Activated CD4-positive, alpha-beta T cell treated with anti-CD3 and anti-CD28 coated beads for 4 hours (primary cell): ENCODE measurements at regions not wholly inside any gene's neighbourhood (a gene's known extent, or its start where the extent isn't known, plus 50 kb on each side); places are given as distances from the start of the nearest gene placed in this dataset.

Experiments used
- DNase-seq, 2 donors: peaks; one replicate each; pipeline ENCODE4 v3.0.0-alpha.2; 2020

DNA sequence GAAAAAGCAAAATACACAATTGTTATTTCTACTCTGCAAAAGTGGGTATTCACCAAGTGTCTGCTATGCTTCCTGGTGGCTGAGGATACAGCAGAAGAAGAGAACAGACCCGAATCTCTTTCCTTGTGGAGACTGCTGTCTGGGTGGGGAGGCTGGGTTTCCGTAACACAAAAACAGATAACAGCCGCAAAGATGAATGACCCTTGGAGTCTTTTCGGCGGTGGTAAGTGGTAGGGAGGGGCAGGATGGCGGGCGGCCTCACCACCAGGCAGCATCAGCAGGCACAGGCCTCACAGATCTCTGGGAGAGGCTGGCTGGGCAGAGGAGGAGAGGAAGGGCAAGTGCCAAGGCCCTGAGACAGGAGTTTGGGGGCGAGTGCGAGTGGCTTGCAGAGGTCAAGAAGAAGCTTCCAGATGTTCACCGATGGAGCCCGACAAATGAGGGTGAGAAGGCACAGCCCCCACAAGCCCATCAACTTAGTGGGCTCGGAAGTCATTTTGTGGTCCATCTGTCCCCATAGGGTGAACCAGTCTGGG lies 164.2 kb downstream of the RHOU start:
- DNase-seq: no peak

DNA sequence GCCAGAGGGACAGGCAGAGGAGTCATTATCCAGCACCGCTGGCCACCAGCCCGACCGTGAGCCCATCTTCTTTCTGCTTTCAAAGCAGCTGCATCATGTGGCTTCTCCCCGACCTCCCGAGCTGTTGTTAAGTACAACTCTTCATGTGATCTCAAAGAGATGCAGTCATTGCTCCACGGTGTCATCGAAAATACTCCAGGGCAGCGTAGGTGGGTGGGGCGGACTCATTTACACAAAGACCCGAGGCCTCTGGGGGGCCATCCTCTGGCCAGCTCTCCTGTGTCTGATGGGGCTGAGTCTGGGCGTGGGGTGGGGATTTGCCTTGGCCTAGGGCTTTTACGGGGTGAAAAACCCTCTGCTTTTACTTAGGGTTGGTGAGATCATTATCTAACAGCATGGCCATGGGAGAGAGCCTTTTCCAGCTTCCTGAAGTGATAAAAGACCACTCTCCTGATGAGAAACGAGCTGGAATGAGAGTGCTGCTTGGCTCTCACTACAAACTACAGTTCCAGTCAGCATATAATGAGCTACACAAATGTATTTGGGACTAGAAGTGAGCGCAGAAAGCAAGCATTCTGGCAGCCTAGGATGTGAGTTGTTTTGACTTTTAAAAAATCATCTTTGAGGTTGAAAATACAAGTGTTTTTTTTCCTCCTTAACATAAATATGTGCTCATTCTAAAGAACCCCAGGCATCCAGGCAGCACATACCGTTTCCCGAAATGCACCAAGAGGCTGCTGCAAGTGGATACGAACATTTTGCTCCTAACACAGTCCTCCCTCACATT lies 165.0 kb downstream of the RHOU start:
- no peak for DNase-seq

DNA sequence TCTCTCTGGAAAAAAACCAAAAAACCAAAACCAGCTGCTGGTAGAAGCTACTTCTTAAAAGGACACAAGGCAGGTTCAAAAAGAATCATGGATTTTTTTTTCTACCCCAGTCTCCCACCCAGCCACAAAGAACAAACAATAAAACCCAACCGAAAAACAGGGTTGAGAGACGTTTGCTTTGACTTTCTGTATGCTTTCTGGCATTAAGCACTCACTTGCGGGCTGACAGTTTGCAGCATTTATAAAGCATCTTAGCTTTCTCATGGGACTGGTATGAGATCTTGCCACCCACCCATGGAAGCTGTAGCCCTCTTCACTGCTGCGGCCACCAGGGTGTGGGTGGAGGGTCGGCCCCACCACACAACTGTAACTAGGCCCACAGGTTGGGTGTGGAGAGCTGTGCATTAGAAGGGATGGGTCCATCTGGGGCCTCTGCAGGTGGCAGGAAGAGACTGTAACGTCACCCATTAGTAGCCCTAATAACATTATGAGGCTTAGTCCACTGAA lies 165.7 kb downstream of the RHOU start:
- no peak for DNase-seq

DNA sequence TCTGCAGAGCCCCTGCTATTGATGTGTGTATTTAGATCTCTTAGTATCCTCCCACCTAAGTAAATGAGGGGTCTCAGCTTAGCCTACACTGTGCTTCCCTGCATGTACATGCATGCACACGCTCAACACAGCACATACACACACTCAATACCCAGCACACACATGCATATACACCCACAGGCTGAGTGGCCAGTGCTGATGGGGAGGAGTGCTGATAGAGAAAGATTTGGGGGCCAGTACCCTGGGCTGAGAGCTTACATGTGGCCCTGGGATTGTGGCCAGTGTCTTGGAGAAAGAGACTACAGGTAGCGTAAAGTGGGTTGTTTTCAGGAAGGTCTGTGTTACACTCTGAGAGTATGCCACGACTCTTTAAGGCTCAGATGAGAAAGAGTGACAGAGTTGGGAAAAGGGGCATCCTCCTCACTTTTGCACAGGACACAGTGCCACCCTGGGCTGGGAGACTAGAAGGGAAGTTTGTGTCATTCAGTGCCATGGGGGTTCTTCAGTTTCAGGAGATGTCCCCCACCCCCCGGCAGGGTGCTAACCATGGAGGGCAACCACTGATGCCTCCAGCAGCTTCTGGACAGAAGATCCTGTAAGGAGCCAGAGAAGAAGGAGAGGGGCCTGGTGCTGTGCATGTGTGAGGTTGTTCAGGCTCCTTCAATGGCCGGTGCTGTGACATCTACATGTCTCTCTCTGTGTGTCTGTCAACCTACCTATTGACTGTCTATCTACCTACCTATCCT lies 166.8 kb downstream of the RHOU start:
- no peak for DNase-seq

DNA sequence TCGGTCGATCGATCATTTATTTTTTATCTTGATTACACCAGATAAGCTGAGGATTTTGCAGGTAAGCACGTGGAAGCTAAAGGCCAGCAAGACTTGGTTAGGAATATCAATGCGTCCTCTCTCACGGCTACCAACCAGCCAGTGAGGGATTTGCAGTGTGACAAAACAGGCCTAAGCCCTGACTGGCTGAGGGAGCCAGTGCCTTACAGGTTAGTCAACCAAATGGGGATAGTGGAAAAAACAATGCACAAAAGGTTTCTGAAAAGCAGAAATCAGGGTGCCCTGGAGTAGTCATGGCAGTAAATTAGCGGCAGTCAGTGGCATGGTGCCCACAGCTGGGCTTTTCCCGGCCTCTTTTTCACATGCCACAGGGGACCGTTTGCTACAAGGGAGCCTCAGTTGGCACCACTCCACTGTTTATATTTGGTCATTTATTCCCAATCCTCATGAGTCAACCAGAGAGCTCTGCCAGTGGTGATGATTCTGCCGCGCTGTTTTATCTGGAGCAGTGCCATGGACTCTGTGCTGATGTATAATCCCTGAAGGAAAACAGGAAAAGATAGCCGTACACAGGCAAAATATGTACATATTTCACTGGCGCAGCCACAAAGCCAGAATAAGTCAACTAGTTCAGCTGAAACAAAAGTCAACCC lies 167.6 kb downstream of the RHOU start:
- no peak for DNase-seq

DNA sequence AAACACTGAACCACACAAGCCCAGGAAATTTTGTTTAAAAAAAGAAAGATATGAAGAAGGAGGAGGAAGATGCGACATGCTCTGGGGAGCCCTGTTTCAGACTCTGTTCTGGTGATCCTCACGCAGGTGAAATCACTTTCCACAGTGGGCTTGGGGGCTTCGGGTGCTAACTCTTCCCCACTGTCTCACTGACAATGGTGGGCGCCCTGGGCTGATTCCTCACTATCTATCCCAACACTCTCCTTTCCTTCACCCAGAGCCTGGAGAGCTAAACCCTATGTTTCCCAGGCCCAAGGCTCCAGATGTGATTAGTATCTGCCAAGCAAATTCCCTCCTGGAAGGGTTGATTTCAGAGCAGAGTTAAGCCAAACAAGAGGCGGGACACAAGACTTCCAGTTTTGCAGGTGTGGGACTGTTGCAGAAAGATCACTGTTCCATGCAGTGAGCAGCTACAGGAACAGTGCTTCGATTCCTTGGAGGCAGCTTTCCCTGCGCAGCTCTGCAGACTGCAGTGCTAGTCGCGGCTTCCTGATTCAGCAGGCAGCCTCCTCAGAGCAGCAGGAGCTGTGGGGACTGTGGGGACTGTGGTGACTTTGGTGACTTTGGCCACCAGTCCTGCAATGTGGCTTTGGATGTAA lies 168.3 kb downstream of the RHOU start:
- DNase-seq: no peak

DNA sequence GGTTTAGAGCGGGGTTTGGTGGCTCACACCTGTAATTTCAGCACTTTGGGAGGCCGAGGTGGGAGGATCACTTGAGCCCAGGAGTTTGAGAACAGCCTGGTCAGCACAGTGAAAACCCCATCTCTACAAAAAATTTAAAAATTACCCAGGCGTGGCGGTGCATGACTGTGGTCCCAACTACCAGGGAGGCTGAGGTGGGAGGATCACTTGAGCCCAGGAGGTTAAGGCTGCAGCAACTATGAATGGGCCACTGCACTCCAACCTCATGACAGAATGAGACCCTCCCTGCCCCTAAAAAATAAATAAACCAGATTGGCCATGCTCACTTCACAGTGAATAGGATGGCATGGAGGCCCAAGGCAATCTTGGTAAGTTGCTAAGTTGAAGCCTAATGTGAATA lies 168.9 kb downstream of the RHOU start:
- no peak for DNase-seq

DNA sequence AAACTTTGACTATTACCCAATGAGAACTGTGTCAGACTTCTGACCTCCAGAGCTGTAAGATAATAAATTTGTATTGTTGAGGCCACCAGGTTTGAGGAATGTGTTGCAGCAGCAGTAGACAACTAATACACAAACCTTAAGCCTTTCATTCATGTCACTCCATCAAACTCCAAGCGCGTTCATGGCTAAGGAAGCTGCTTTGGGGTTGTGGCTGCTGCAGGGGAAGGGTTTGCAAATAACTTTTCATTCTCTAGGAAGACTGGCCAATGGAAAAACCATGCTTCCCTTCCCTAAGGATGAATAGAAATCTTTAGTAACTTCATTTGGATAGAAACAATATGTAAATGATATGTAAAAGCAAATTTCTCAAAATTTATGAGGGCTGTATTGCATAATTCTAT lies 170.4 kb downstream of the RHOU start:
- no peak for DNase-seq

DNA sequence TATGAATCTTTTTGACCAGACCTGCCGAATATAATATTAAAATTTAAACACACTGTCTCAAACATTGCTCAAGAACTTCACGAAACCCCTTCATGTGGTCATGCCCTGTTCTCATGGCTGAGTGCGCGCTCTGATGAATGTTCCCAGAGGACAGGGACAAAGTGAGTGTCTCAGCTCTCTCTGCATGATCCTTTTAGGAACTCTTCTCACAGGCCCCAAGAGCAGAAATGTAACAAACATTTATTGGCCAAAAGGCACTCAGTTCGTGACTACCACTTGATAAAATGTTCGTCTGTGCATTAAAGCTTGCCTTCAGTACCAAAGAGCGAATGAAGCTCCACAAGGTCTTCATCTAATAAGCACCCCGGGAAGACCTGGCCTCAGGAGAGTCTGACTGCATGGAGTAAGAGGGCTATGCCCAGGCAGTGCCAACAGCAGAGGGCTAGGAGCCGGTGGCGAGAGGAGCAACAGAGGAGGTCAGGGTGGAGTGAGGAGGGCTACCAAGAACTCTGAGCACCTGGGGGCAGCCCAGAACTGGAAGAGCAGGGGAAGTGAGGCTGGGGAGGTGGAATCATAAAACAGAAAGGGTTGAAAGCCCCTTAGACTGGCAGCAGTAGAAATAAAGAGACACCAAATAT lies 171.1 kb downstream of the RHOU start:
- DNase-seq: no peak

DNA sequence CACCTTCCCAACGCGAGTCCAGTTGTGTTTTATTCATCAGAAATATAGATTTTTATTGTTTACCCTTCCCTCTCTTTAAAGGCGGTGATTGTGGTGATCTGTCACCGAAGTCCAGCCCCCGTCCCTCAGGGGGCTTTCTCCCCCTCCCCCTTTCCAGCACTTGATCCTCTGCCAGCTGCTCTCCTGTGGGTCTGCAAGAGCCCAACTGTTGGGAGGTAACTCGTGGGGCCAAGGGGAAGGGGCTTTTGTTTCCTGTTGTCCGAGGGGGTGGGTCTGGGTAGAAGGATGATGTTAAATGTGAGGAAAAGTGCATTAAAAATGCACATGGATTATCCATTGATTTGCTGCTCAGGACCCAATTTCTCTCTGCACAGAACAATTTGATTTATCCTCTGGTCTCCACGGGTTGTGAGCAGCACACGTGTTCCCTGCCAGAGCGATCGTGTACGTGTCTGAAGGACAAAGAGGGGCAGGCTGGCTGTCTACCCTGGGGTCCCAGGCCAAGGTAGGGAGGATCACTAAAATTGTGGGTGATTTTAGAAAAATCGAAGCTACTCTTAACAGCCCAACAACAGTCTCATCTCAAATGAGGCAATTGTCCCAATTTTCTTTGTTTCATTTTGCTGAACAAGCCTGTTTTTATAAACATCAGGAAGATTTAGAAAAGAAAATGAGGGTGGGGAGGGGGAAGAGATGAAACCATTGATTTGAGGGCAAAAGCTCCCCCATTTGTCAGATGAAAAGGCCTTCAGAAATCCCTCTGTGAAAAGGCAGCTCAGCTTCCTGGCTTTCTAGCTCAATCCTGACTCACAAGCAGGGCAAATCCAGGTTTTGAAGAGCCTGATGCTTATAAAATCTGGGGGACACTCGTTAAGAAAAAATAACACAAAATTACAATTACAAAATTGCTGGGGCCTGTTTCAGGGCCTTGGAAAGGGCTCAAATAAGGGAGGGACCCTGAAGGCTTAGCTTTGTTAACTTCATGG lies 176.2 kb downstream of the RHOU start:
- no peak for DNase-seq

DNA sequence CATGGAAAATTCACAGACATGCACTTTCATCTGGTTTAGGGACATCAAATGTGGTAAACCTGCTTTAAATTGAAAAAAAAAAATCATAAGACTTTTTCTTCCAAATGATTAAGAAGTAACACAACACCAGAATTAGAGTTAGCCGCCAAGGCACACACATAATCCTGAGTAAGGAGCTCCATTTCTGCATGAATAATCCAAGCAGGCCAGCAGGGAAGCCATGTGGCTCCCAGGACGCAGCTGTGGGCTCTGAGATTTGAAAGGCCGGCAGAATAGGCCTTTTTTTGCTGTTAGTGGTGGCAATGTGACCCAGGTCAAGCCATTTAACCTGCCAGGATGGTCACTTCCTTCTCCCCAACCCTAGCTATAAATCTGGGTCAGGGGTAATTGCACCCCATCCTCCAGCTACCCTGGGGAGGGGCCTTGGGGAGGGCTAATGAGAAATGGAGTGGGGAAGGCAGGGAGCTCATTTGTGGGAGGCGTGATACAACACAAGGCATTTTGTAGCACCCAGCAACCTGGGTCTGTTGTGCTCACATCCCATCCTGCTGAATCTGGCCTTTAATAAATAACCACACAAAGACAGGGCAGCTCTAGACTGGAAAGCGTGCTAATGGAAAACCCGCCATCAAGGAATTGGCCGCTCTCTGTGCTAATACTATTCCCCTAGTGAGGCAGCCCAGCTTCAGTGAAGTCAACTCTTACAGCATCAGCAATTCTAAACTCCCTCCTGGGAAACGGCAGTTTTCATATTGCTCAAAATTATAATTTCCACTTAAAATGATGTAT lies 178.5 kb downstream of the RHOU start:
- no peak for DNase-seq

DNA sequence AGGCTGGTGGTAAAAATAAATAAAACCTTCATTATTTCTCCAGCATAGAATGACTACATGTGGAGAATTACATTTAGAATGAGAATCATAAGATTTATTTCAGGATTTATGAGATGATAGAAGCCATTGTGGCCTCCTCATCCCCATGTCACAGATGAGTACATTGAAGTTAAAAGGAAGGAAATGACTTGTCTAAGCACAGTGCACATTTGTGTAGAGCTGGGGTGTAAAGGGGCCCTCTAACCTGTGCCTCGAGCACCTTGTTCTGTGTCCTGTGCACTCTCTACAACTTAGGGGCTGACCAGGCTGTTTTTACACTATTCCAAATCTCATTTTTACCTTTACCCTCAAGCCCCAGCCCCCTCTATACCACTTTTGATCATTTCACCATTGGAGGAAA lies 179.4 kb downstream of the RHOU start:
- no peak for DNase-seq

DNA sequence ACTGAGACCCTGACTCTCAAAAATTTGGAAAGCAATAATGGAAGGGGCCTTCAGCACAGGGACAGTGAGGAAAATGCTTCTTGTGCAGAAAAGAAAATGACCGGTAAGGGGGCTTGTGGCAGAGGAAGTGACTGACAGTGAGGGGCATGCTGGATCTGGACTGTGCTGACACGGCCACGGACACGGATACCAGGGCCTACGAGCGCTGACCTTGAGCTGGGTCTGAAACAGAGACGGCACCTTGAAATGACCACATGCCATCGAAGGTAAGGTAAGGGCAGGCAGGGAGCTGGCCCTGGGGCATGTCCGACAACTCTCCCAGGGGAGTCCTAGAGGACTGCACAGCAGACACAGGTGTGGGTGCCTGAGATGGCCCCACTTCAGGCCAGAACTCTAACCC lies 182.1 kb downstream of the RHOU start:
- DNase-seq: no peak

DNA sequence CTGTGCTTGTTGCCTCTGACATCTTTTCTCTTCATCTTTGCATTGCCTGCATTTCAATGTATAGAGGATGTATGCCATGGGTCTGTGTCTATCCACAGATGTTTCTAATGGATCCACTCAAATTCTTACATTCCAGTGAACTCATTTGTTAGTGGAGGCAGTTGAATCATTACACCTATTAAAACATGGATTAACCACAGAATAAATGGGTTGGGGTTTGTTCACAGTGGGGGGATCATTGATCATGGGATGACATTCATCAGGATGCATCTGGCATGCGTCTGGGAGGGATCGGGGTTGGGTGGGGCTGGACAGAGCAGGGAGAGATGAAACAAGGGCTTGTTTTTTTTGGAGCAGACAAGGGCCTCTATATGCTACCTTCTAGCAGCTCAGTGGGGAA lies 182.5 kb downstream of the RHOU start:
- no peak for DNase-seq

DNA sequence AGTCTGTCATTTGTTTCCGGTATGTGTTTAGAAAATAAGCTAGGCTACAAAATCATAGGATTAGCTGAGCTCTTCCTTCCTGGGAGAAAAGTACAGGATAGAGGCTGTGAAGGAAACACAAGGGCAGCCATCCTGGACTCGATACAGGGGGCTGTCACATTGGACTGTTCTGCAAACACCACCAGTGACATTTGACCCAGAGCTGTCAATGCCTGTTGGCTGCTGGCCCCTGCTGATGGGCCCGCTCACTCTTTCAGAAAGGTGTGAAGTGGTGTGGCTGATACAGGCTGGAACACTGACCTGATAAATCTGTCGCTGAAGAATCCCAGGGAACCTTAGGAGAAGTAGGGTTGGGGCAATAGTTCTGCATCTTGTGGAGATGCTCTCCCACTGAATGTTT lies 183.1 kb downstream of the RHOU start:
- DNase-seq: no peak

DNA sequence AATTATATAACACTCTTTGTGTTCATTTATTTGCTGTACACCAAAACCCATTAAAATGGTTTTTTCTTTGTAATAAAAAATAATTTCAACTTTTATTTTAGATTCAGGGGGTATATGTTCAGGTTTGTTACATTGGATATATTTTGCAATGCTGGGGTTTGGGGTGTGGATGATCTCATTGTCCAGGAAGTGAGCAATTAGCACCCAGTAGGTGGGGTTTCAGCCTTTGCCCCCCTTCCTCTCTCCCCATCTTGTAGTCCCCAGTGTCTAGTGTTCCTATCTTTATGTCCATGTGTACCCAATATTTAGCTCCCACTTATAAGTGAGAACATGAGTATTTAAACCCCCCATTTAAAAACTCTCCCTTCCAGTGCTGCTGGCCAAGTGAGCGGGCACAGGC lies 184.6 kb downstream of the RHOU start:
- no peak for DNase-seq

DNA sequence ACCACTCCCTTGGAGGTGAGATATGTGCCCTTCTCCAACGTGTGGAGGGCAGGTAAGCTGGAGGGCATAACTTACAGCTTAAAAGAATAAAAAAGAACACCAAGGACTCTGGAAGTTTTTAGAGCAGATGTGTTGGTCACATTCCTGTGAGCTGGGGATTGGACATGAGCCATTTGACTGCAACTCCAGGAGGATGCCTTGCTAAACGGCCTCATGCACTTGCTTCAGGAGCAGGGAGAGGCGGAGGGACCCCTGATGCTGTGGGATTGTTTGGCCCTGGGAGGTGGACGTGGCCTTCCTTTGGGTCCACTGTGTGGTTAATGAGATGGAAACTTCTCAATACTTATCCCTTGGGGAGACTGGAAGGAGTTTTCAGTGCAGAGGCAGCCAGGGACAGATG lies 185.6 kb downstream of the RHOU start:
- no peak for DNase-seq

DNA sequence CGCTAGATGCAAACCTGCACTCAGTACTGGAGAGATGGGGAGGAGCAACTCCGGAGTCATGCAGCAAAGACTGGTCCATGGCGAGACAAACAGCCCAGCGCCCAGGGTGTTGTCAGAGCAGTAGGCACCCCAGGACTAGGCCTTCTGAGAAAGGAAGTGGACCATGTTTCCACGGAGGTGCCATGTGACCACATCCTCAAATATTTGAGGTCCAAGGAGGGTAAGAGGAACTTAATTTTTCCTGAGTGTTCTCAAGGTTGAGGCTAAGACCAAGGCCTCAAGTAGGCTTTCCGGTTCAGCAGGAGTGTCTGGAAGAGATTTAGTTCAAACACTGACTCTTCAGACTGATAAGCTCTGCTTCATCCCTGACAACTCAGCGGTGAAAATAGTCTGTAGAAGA lies 186.2 kb downstream of the RHOU start:
- no peak for DNase-seq

DNA sequence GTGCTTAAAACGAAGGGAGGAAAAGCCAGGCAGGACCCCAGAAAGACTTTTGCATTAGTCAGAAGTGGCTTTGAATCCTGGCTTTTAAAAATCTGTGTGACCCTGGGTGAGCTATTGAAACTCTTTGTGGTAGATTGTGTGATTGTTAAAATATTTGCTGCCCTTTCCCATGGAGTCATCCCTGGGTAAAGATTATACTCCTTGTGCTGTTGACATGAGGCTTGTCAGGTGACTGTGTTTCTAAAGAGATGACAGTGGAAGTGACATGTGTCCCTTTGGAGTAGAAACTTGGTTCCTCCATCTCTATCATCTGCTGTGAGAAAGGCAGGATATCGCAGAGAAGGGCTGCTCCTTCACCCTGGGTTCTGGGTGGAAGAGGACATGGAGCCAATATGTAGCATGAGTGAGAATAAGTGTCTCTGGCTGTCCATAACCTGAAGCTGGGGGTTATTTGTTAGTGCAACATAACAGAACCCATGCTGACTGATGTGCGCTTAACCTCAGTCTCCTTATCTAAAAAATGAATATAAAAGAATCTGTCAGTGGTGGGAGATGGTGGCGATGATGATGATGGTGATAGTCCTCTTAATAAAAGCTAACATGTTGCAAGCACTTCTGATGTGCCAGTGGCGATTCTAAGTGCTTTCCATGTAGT lies 187.6 kb downstream of the RHOU start:
- DNase-seq: no peak
